Fibroblast of lung (primary cell): ENCODE measurements at regions not wholly inside any gene's neighbourhood (a gene's known extent, or its start where the extent isn't known, plus 50 kb on each side); places are given as distances from the start of the nearest gene placed in this dataset.

Experiments used
- DNase-seq, 2 donors: peaks; one replicate each; pipeline versions ENCODE4 v3.0.0 to v3.0.0-alpha.2; 2010; ENCODE audit warnings: low read depth in 2 of 2
- H2AFZ ChIP-seq: 2 replicates; pipeline ENCODE4 v1.5.1; 2012; ENCODE audit warnings: low read length, control low read depth, inconsistent platforms
- H3K27ac ChIP-seq: 2 replicates; pipeline ENCODE4 v1.5.1; 2011; ENCODE audit warnings: low read length, control low read depth; ENCODE audit not compliant: insufficient read depth
- H3K27me3 ChIP-seq: 2 replicates; pipeline ENCODE4 v1.5.1; 2011; ENCODE audit warnings: mild to moderate bottlenecking, low read length; ENCODE audit not compliant: control insufficient read depth, insufficient read depth
- H3K36me3 ChIP-seq: 2 replicates; pipeline ENCODE4 v1.5.1; 2011; ENCODE audit warnings: low read length; ENCODE audit not compliant: control insufficient read depth, insufficient read depth
- H3K4me1 ChIP-seq: 2 replicates; pipeline ENCODE4 v1.5.1; 2011; ENCODE audit warnings: low read length; ENCODE audit not compliant: control insufficient read depth, insufficient read depth; ENCODE audit errors: extremely low read depth
- H3K4me2 ChIP-seq: 2 replicates; pipeline ENCODE4 v1.5.1; 2011; ENCODE audit warnings: low read length, control low read depth; ENCODE audit not compliant: insufficient read depth; ENCODE audit errors: extremely low read depth
- H3K4me3 ChIP-seq, 4 experiments: fragments of 200-600 bp in 1 of 4; sonication (generic) in 1 of 4; replicated peaks in 1 of 4; 2 replicates each; pipeline ENCODE4 v1.5.1; 2011 to 2016; ENCODE audit warnings: low read length in 4 of 4, low read depth in 3 of 4, mild to moderate bottlenecking in 3 of 4, control low read depth in 2 of 4, inconsistent platforms in 1 of 4, mixed read lengths in 1 of 4; ENCODE audit not compliant: insufficient read depth in 1 of 4; ENCODE audit errors: control extremely low read depth in 1 of 4
- H3K79me2 ChIP-seq: 2 replicates; pipeline ENCODE4 v1.5.1; 2012; ENCODE audit warnings: mild to moderate bottlenecking, low read length, inconsistent platforms; ENCODE audit not compliant: control insufficient read depth, insufficient read depth
- H3K9ac ChIP-seq: 2 replicates; pipeline ENCODE4 v1.5.1; 2011; ENCODE audit warnings: mild to moderate bottlenecking, low read length, control low read depth; ENCODE audit not compliant: insufficient read depth
- H3K9me3 ChIP-seq: 2 replicates; pipeline ENCODE4 v1.5.1; 2012; ENCODE audit warnings: low read depth, low read length; ENCODE audit not compliant: control insufficient read depth, insufficient read depth
- H4K20me1 ChIP-seq: 2 replicates; pipeline ENCODE4 v1.5.1; 2011; ENCODE audit warnings: low read length; ENCODE audit not compliant: control insufficient read depth, insufficient read depth; ENCODE audit errors: extremely low read depth
- EZH2 ChIP-seq: IDR thresholded peaks from 2 replicates; pipeline ENCODE4 v1.5.1; 2012; ENCODE audit warnings: low read length, control low read depth, mild to moderate bottlenecking; ENCODE audit errors: missing control alignments
- TF ChIP-seq, protein P1 (sequence below), 2 donors: IDR thresholded peaks in 1 of 2; conservative IDR thresholded peaks in 1 of 2; 1 replicate in 1 of 2; 2 replicates in 1 of 2; pipeline ENCODE4 v1.5.1; 2011 to 2012; ENCODE audit warnings: low read length in 2 of 2, control low read depth in 1 of 2, inconsistent platforms in 1 of 2, low read depth in 1 of 2, mild to moderate bottlenecking in 1 of 2

GRCh38 chr7:18386607-18387006 is 108.9 kb upstream of the HDAC9 start:
- Histone ChIP-seq H3K9ac (no peak overlapping the region), H2AFZ (peak overlapping the region; percentile 8), H3K4me3 (no peak overlapping the region), H4K20me1 (no peaks in the 10 kb centered on the region), H3K27ac (no peak overlapping the region), H3K9me3 (no peaks in the 10 kb centered on the region), H3K4me1 (peaks cover 5% of the 10 kb centered on the region), H3K79me2 (no peaks in the 10 kb centered on the region), H3K4me2 (no peak overlapping the region), H3K27me3 (no peaks in the 10 kb centered on the region), H3K36me3 (no peaks in the 10 kb centered on the region)
- no peak for DNase-seq
- no peak for TF ChIP-seq EZH2
- TF ChIP-seq, protein P1, sequence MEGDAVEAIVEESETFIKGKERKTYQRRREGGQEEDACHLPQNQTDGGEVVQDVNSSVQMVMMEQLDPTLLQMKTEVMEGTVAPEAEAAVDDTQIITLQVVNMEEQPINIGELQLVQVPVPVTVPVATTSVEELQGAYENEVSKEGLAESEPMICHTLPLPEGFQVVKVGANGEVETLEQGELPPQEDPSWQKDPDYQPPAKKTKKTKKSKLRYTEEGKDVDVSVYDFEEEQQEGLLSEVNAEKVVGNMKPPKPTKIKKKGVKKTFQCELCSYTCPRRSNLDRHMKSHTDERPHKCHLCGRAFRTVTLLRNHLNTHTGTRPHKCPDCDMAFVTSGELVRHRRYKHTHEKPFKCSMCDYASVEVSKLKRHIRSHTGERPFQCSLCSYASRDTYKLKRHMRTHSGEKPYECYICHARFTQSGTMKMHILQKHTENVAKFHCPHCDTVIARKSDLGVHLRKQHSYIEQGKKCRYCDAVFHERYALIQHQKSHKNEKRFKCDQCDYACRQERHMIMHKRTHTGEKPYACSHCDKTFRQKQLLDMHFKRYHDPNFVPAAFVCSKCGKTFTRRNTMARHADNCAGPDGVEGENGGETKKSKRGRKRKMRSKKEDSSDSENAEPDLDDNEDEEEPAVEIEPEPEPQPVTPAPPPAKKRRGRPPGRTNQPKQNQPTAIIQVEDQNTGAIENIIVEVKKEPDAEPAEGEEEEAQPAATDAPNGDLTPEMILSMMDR (conservative IDR thresholded peaks at IDR 0.05 in 1 of 2, IDR thresholded peaks at IDR 0.05 in 1 of 2; ENCODE audit: low read depth in 1 of 2, low read length in 2 of 2) = no peak

- no peak for DNase-seq
- Histone ChIP-seq H3K27ac (no peak overlapping the region), H3K79me2 (no peaks in the 10 kb centered on the region), H3K4me3 (no peak overlapping the region), H3K9ac (no peak overlapping the region), H3K9me3 (no peaks in the 10 kb centered on the region), H3K4me1 (peaks cover 5% of the 10 kb centered on the region), H4K20me1 (no peaks in the 10 kb centered on the region), H3K27me3 (no peaks in the 10 kb centered on the region), H3K4me2 (no peak overlapping the region), H3K36me3 (no peaks in the 10 kb centered on the region), H2AFZ (no peak overlapping the region)
- TF ChIP-seq EZH2 = no peak
- TF ChIP-seq, protein P1 (conservative IDR thresholded peaks at IDR 0.05 in 1 of 2, IDR thresholded peaks at IDR 0.05 in 1 of 2; ENCODE audit: low read depth in 1 of 2, low read length in 2 of 2) = no peak
These were observed 108.3 kb upstream of the HDAC9 start for GRCh38 chr7:18387191-18387735.

GRCh38 chr7:18390535-18390907 is 105.0 kb upstream of the HDAC9 start:
- no peak overlapping the region for H3K4me2 ChIP-seq
- no peak overlapping the region for H2AFZ ChIP-seq
- no peak for DNase-seq
- peaks cover 5% of the 10 kb centered on the region for H3K4me1 ChIP-seq
- H3K4me3 ChIP-seq = no peak overlapping the region
- no peaks in the 10 kb centered on the region for H3K36me3 ChIP-seq
- TF ChIP-seq, protein P1 (conservative IDR thresholded peaks at IDR 0.05 in 1 of 2, IDR thresholded peaks at IDR 0.05 in 1 of 2; ENCODE audit: low read depth in 1 of 2, low read length in 2 of 2) = no peak
- no peak for TF ChIP-seq EZH2
- H3K9me3 ChIP-seq = no peaks in the 10 kb centered on the region
- no peak overlapping the region for H3K27ac ChIP-seq
- no peaks in the 10 kb centered on the region for H3K79me2 ChIP-seq
- H3K9ac ChIP-seq = no peak overlapping the region
- no peaks in the 10 kb centered on the region for H4K20me1 ChIP-seq
- no peaks in the 10 kb centered on the region for H3K27me3 ChIP-seq
